Epithelial cell of esophagus (primary cell): ENCODE measurements at regions not wholly inside any gene's neighbourhood (a gene's known extent, or its start where the extent isn't known, plus 50 kb on each side); places are given as distances from the start of the nearest gene placed in this dataset.
"Not testable (repeated sequence)": the region's sequence is repeated elsewhere in the genome, so short reads cannot be mapped to it uniquely, and the experiment has no call there.

Source experiments
- DNase-seq: peaks from one replicate; pipeline ENCODE4 v3.0.0; 2010; ENCODE audit warnings: low read depth
- H3K4me3 ChIP-seq: 2 replicates; pipeline ENCODE4 v1.5.1; 2011; ENCODE audit warnings: mild to moderate bottlenecking, low read length, control low read depth
- CTCF ChIP-seq: IDR thresholded peaks from 2 replicates; pipeline ENCODE4 v1.5.1; 2011; ENCODE audit warnings: low read depth, mild to moderate bottlenecking, low read length, control low read depth, inconsistent platforms; ENCODE audit not compliant: insufficient read depth; ENCODE audit errors: missing control alignments

- no peak for TF ChIP-seq CTCF
- DNase-seq: peak; percentile 11
- H3K4me3 ChIP-seq: no peak overlapping the region
Observed at GRCh38 chr6:85049282-85049681, 284.9 kb upstream of the TBX18 start.

DNA sequence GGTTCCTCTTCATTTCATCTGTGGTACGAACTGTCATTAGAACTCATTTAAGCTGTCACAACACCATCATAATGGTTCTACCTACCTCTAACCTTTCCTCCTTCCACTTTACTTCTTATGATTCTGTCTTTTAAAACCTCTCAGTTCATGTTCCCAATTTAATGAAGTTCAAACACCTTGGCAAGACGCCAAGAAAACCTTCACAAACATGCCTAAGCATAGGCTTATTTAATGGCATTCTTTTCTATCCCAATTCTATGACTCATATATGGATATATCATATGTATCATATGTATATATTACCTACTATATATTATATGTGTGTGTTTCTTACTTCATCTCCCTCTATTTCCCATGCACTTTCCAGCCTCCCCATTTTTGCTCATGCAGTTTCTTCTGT is 283.4 kb upstream of the TBX18 start:
- H3K4me3 ChIP-seq: no peak overlapping the region
- peak; percentile 38 for DNase-seq
- TF ChIP-seq CTCF: no peak

DNA sequence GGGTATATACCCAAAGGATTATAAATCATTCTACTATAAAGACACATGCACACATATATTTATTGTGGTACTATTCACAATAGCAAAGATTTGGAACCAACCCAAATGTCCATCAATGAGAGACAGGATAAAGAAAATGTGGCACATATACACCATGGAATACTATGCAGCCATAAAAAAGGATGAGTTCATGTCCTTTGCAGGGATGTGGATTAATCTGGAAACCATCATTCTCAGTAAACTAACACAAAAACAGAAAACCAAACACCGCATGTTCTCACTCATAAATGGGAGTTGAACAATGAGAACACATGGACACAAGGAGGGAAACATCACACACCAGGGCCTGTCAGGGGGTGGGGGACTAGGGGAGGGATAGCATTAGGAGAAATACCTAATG is 281.4 kb upstream of the TBX18 start:
- DNase-seq, H3K4me3 ChIP-seq: not testable (repeated sequence)

DNA sequence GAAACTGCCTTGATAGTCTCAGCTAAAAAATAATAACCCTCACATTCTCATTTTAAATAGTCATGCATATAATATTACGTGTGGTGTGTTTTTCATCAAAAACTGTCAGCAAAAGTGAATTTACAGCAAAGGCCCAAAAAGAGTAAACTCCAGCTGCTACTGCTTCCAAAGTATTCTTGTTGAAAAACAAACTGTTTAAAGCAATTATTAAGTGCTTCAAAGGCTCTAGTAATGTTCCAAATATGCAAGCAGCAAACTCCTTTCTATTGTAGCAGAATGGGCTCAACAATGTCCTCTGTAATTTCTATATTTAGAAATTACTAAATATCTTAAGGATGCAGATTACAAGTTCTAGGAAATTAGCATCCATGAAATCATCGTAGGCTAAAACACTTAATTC is 280.0 kb upstream of the TBX18 start:
- no peak overlapping the region for H3K4me3 ChIP-seq
- no peak for TF ChIP-seq CTCF
- no peak for DNase-seq

GRCh38 chr6:85041376-85041775 is 277.0 kb upstream of the TBX18 start:
- H3K4me3 ChIP-seq: no peak overlapping the region
- TF ChIP-seq CTCF: no peak
- DNase-seq: no peak

DNA sequence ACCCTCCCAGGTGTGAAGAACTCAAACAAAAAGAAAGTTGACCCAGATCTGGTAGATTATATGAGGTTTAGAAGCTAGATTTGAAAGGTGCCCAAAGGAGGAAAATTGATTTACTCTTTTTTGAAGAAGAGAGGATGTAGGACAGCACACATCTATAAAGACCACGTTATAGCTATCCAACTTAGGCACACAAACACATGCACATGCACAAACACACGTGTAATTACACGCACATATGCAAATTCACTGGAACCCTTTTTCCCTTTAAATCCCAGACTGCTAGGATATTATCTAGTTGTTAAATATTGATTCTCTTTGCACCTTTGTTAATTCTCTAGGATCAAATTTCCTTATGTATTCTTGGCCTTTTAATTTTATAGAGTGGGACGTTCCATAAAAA is 272.8 kb upstream of the TBX18 start:
- H3K4me3 ChIP-seq: no peak overlapping the region
- no peak for DNase-seq
- no peak for TF ChIP-seq CTCF

DNA sequence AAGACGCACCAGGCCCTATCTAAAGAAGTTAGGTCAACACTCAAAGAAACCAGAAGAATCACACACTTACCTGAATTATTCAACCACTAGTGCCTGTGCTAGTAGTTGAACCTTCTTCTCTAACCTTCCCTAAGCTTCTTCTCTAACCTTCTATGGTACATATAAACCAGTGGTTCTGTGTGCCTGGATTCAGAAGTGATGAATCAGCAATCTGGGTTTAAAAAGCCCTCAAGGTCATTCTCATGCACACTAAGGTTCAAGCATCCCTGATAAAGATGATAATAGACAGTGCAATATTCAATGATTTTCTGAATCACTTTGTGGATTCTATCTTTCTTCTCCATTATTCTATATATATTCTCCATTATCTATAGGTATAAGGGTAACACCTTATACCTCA is 271.4 kb upstream of the TBX18 start:
- no peak for TF ChIP-seq CTCF
- no peak for DNase-seq
- H3K4me3 ChIP-seq: no peak overlapping the region

- DNase-seq: no peak
- TF ChIP-seq CTCF: no peak
- no peak overlapping the region for H3K4me3 ChIP-seq
Observed at GRCh38 chr6:85033547-85033946, 269.1 kb upstream of the TBX18 start.
